ENCODE measurements at regions not wholly inside any gene's neighbourhood (a gene's known extent, or its start where the extent isn't known, plus 50 kb on each side); places are given as distances from the start of the nearest gene placed in this dataset.

DNA sequence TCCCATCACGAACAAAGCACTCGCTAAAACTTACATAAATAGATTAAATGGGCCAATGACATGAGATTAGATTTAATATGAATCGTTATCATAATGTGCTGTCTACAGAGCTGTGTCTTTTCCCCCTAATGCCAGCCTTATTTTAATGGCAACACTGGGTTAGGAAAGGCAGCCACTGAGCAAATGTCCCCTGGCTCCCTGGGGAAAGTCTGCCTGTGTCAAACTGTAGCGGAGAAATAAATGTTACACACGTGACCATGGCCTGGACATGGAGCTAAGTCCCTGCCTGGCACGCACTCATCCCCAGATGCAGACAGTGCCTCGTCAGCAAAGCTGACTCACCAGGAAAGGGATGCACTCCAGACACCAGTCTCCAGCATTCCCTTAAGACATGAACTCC is 61.3 kb upstream of the SDK2 start:
- H3K23ac ChIP-seq (ENCODE audit: low read length in 2 of 2) = no peak overlapping the region

GRCh38 chr17:73706428-73706827 is 62.2 kb upstream of the SDK2 start:
- H2BK120ac ChIP-seq (ENCODE audit: low read depth, low read length) = no peak overlapping the region
- peaks cover 8% of the 10 kb centered on the region for H3K9me3 ChIP-seq (ENCODE audit: control insufficient read depth, low read length)
- no peak overlapping the region for H2BK15ac ChIP-seq (ENCODE audit: low read depth, poor library complexity, severe bottlenecking)
- no peak overlapping the region for H3K9ac ChIP-seq (ENCODE audit: low read length)
- H3K23ac ChIP-seq (ENCODE audit: low read length in 2 of 2) = no peak overlapping the region
- no peaks in the 10 kb centered on the region for H3K36me3 ChIP-seq (ENCODE audit: control insufficient read depth in 1 of 2, insufficient read depth in 2 of 2, low read depth in 1 of 2, low read length in 2 of 2)
- H3K79me1 ChIP-seq (replicated peaks; ENCODE audit: low read length, poor library complexity, severe bottlenecking) = no peaks in the 10 kb centered on the region
- peaks cover 3% of the 10 kb centered on the region for H3K4me1 ChIP-seq (ENCODE audit: control insufficient read depth, insufficient read depth, low read depth, low read length)
- H2AK5ac ChIP-seq (ENCODE audit: low read length, severe bottlenecking) = no peak overlapping the region
- H4K8ac ChIP-seq (ENCODE audit: low read length) = no peak overlapping the region
- DNase-seq = no peak
- no peak overlapping the region for H2BK12ac ChIP-seq (ENCODE audit: low read length in 2 of 2)
- no peak overlapping the region for H3K4me3 ChIP-seq (ENCODE audit: insufficient read depth in 1 of 2, low read depth in 1 of 2, low read length in 2 of 2)
- H3K14ac ChIP-seq (ENCODE audit: low read length in 2 of 2) = no peak overlapping the region
- no peak overlapping the region for H3K27ac ChIP-seq (ENCODE audit: low read length, poor library complexity, severe bottlenecking)
- no peak overlapping the region for H3K18ac ChIP-seq (ENCODE audit: low read depth in 1 of 2, low read length in 2 of 2)
- H2BK5ac ChIP-seq (ENCODE audit: low read depth, low read length, poor library complexity, severe bottlenecking) = no peak overlapping the region
- H3K27me3 ChIP-seq (ENCODE audit: control insufficient read depth in 1 of 2, insufficient read depth in 1 of 2, low read length in 2 of 2) = peaks cover 7 to 74% of the 10 kb centered on the region in 2 experiments
- 66% methylated on average over 11 of the region's 12 CpGs for WGBS
- H3K4ac ChIP-seq (ENCODE audit: low read depth in 1 of 2, low read length in 2 of 2) = no peak overlapping the region
- H4K91ac ChIP-seq (ENCODE audit: low read length) = no peak overlapping the region
- no peak overlapping the region for H3K4me2 ChIP-seq (ENCODE audit: low read length, poor library complexity, severe bottlenecking)
- H2AFZ ChIP-seq (ENCODE audit: low read depth, low read length) = no peak overlapping the region

More for the DNA sequence above, 61.3 kb upstream of the SDK2 start:
- H4K8ac ChIP-seq (ENCODE audit: low read length) = no peak overlapping the region
- H3K79me1 ChIP-seq (replicated peaks; ENCODE audit: low read length, poor library complexity, severe bottlenecking) = no peaks in the 10 kb centered on the region
- H3K27me3 ChIP-seq (ENCODE audit: control insufficient read depth in 1 of 2, insufficient read depth in 1 of 2, low read length in 2 of 2) = peaks cover 7 to 72% of the 10 kb centered on the region in 2 experiments
- H3K9ac ChIP-seq (ENCODE audit: low read length) = no peak overlapping the region
- H3K36me3 ChIP-seq (ENCODE audit: control insufficient read depth in 1 of 2, insufficient read depth in 2 of 2, low read depth in 1 of 2, low read length in 2 of 2) = no peaks in the 10 kb centered on the region
- H3K4me2 ChIP-seq (ENCODE audit: low read length, poor library complexity, severe bottlenecking) = no peak overlapping the region
- H3K14ac ChIP-seq (ENCODE audit: low read length in 2 of 2) = no peak overlapping the region
- no peak overlapping the region for H2AK5ac ChIP-seq (ENCODE audit: low read length, severe bottlenecking)
- no peak overlapping the region for H2BK120ac ChIP-seq (ENCODE audit: low read depth, low read length)
- peaks cover 8% of the 10 kb centered on the region for H3K9me3 ChIP-seq (ENCODE audit: control insufficient read depth, low read length)
- H3K18ac ChIP-seq (ENCODE audit: low read depth in 1 of 2, low read length in 2 of 2) = no peak overlapping the region
- no peak overlapping the region for H3K4ac ChIP-seq (ENCODE audit: low read depth in 1 of 2, low read length in 2 of 2)
- no peak overlapping the region for H4K91ac ChIP-seq (ENCODE audit: low read length)
- no peak overlapping the region for H2BK5ac ChIP-seq (ENCODE audit: low read depth, low read length, poor library complexity, severe bottlenecking)
- H3K4me1 ChIP-seq (ENCODE audit: control insufficient read depth, insufficient read depth, low read depth, low read length) = peaks cover 3% of the 10 kb centered on the region
- no peak overlapping the region for H2BK15ac ChIP-seq (ENCODE audit: low read depth, poor library complexity, severe bottlenecking)
- H3K27ac ChIP-seq (ENCODE audit: low read length, poor library complexity, severe bottlenecking) = no peak overlapping the region
- no peak overlapping the region for H2BK12ac ChIP-seq (ENCODE audit: low read length in 2 of 2)
- DNase-seq = peak; percentile 58
- 38% methylated on average over 5 of the region's 7 CpGs for WGBS
- H3K4me3 ChIP-seq (ENCODE audit: insufficient read depth in 1 of 2, low read depth in 1 of 2, low read length in 2 of 2) = no peak overlapping the region
- no peak overlapping the region for H2AFZ ChIP-seq (ENCODE audit: low read depth, low read length)

DNA sequence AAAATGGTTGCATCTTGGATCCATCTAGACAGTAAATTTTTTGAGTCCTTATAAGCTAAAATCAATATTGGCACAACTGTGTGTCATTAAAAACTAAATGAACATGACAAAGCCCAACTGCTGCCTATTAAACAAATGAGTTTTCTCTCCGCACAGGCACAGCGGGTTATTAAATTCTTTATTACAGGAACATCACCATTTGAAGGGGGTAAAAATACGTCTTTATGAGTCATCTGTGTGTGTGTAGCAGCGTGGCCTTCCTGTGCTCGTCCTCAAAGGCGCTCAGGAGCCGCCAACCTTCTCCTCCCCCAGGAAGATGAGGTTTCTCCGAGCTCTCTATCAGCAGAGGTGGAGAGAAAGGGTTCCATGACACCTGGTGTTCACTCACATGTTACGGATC is 62.6 kb upstream of the SDK2 start:
- Histone ChIP-seq H3K79me1 (replicated peaks; ENCODE audit: low read length, poor library complexity, severe bottlenecking) (no peaks in the 10 kb centered on the region), H3K27me3 (ENCODE audit: control insufficient read depth in 1 of 2, insufficient read depth in 1 of 2, low read length in 2 of 2) (peaks cover 7 to 75% of the 10 kb centered on the region in 2 experiments), H3K4me3 (ENCODE audit: insufficient read depth in 1 of 2, low read depth in 1 of 2, low read length in 2 of 2) (no peak overlapping the region), H3K14ac (ENCODE audit: low read length in 2 of 2) (no peak overlapping the region), H2BK120ac (ENCODE audit: low read depth, low read length) (no peak overlapping the region), H2AK5ac (ENCODE audit: low read length, severe bottlenecking) (no peak overlapping the region), H2BK12ac (ENCODE audit: low read length in 2 of 2) (no peak overlapping the region), H2BK15ac (ENCODE audit: low read depth, poor library complexity, severe bottlenecking) (no peak overlapping the region), H3K18ac (ENCODE audit: low read depth in 1 of 2, low read length in 2 of 2) (no peak overlapping the region), H4K8ac (ENCODE audit: low read length) (no peak overlapping the region), H3K36me3 (ENCODE audit: control insufficient read depth in 1 of 2, insufficient read depth in 2 of 2, low read depth in 1 of 2, low read length in 2 of 2) (no peaks in the 10 kb centered on the region), H3K4ac (ENCODE audit: low read depth in 1 of 2, low read length in 2 of 2) (no peak overlapping the region), H4K91ac (ENCODE audit: low read length) (no peak overlapping the region), H3K27ac (ENCODE audit: low read length, poor library complexity, severe bottlenecking) (no peak overlapping the region), H3K9me3 (ENCODE audit: control insufficient read depth, low read length) (peaks cover 8% of the 10 kb centered on the region), H3K9ac (ENCODE audit: low read length) (no peak overlapping the region), H3K23ac (ENCODE audit: low read length in 2 of 2) (no peak overlapping the region), H3K4me2 (ENCODE audit: low read length, poor library complexity, severe bottlenecking) (no peak overlapping the region), H2AFZ (ENCODE audit: low read depth, low read length) (no peak overlapping the region), H2BK5ac (ENCODE audit: low read depth, low read length, poor library complexity, severe bottlenecking) (no peak overlapping the region), H3K4me1 (ENCODE audit: control insufficient read depth, insufficient read depth, low read depth, low read length) (peaks cover 3% of the 10 kb centered on the region)
- 64% methylated on average over 9 of the region's 9 CpGs for WGBS
- no peak for DNase-seq

- no peak for DNase-seq
- Histone ChIP-seq H3K9me3 (ENCODE audit: control insufficient read depth, low read length) (peaks cover 8% of the 10 kb centered on the region), H4K91ac (ENCODE audit: low read length) (no peak overlapping the region), H2BK15ac (ENCODE audit: low read depth, poor library complexity, severe bottlenecking) (no peak overlapping the region), H3K4me1 (ENCODE audit: control insufficient read depth, insufficient read depth, low read depth, low read length) (peaks cover 3% of the 10 kb centered on the region), H2BK5ac (ENCODE audit: low read depth, low read length, poor library complexity, severe bottlenecking) (no peak overlapping the region), H2AFZ (ENCODE audit: low read depth, low read length) (no peak overlapping the region), H4K8ac (ENCODE audit: low read length) (no peak overlapping the region), H3K79me1 (replicated peaks; ENCODE audit: low read length, poor library complexity, severe bottlenecking) (no peaks in the 10 kb centered on the region), H3K27me3 (ENCODE audit: control insufficient read depth in 1 of 2, insufficient read depth in 1 of 2, low read length in 2 of 2) (peaks cover 11 to 75% of the 10 kb centered on the region in 2 experiments), H3K9ac (ENCODE audit: low read length) (no peak overlapping the region), H2BK120ac (ENCODE audit: low read depth, low read length) (no peak overlapping the region), H2AK5ac (ENCODE audit: low read length, severe bottlenecking) (no peak overlapping the region), H3K27ac (ENCODE audit: low read length, poor library complexity, severe bottlenecking) (no peak overlapping the region), H3K4me2 (ENCODE audit: low read length, poor library complexity, severe bottlenecking) (no peak overlapping the region), H3K23ac (ENCODE audit: low read length in 2 of 2) (no peak overlapping the region), H3K4ac (ENCODE audit: low read depth in 1 of 2, low read length in 2 of 2) (no peak overlapping the region), H2BK12ac (ENCODE audit: low read length in 2 of 2) (no peak overlapping the region), H3K4me3 (ENCODE audit: insufficient read depth in 1 of 2, low read depth in 1 of 2, low read length in 2 of 2) (no peak overlapping the region), H3K18ac (ENCODE audit: low read depth in 1 of 2, low read length in 2 of 2) (no peak overlapping the region), H3K14ac (ENCODE audit: low read length in 2 of 2) (no peak overlapping the region), H3K36me3 (ENCODE audit: control insufficient read depth in 1 of 2, insufficient read depth in 2 of 2, low read depth in 1 of 2, low read length in 2 of 2) (no peaks in the 10 kb centered on the region)
- WGBS = 84% methylated on average over 4 of the region's 4 CpGs
Measured at GRCh38 chr17:73707358-73707757, 63.1 kb upstream of the SDK2 start.

Data from mesenchymal stem cell (in vitro differentiated cells and primary cell).